ENCODE measurements at regions not wholly inside any gene's neighbourhood (a gene's known extent, or its start where the extent isn't known, plus 50 kb on each side); places are given as distances from the start of the nearest gene placed in this dataset.

- no peak for DNase-seq
Measured at GRCh38 chr3:41053220-41053619, 146.1 kb upstream of the CTNNB1 start.

GRCh38 chr3:41060106-41060505, 139.2 kb upstream of the CTNNB1 start:
- DNase-seq = no peak

- no peak for DNase-seq
Measured at GRCh38 chr3:41064070-41064469, 135.2 kb upstream of the CTNNB1 start.

GRCh38 chr3:41064526-41064925, 134.8 kb upstream of the CTNNB1 start:
- DNase-seq = no peak

GRCh38 chr3:41065340-41065739, 134.0 kb upstream of the CTNNB1 start:
- no peak for DNase-seq

GRCh38 chr3:41073190-41073589, 126.1 kb upstream of the CTNNB1 start:
- DNase-seq = no peak

GRCh38 chr3:41075975-41076374, 123.3 kb upstream of the CTNNB1 start:
- no peak for DNase-seq

- DNase-seq = no peak
Measured at GRCh38 chr3:41076399-41076798, 122.9 kb upstream of the CTNNB1 start.

- DNase-seq = no peak
Measured at GRCh38 chr3:41080141-41080540, 119.2 kb upstream of the CTNNB1 start.

GRCh38 chr3:41088882-41089281, 110.4 kb upstream of the CTNNB1 start:
- no peak for DNase-seq

GRCh38 chr3:41089566-41089965, 109.7 kb upstream of the CTNNB1 start:
- DNase-seq = no peak

GRCh38 chr3:41092844-41093243, 106.5 kb upstream of the CTNNB1 start:
- no peak for DNase-seq

GRCh38 chr3:41093476-41093875, 105.8 kb upstream of the CTNNB1 start:
- DNase-seq = no peak

- DNase-seq = no peak
Measured at GRCh38 chr3:41094351-41094750, 105.0 kb upstream of the CTNNB1 start.

GRCh38 chr3:41095702-41096101, 103.6 kb upstream of the CTNNB1 start:
- no peak for DNase-seq

- no peak for DNase-seq
Measured at GRCh38 chr3:41097896-41098496, 101.3 kb upstream of the CTNNB1 start.

GRCh38 chr3:41101231-41101630, 98.1 kb upstream of the CTNNB1 start:
- DNase-seq = no peak

- DNase-seq = no peak
Measured at GRCh38 chr3:41102053-41102556, 97.2 kb upstream of the CTNNB1 start.

- DNase-seq = no peak
Measured at GRCh38 chr3:41102750-41103149, 96.6 kb upstream of the CTNNB1 start.

GRCh38 chr3:41103200-41103599, 96.1 kb upstream of the CTNNB1 start:
- DNase-seq = no peak

GRCh38 chr3:41104147-41104546, 95.2 kb upstream of the CTNNB1 start:
- DNase-seq = no peak

- no peak for DNase-seq
Measured at GRCh38 chr3:41106691-41107090, 92.6 kb upstream of the CTNNB1 start.

GRCh38 chr3:41111011-41111410, 88.3 kb upstream of the CTNNB1 start:
- no peak for DNase-seq

- DNase-seq = no peak
Measured at GRCh38 chr3:41112466-41112865, 86.8 kb upstream of the CTNNB1 start.

- no peak for DNase-seq
Measured at GRCh38 chr3:41115069-41115468, 84.2 kb upstream of the CTNNB1 start.

Measured in hippocampal formation (tissue), 2 donors.